ENCODE measurements at regions not wholly inside any gene's neighbourhood (a gene's known extent, or its start where the extent isn't known, plus 50 kb on each side); places are given as distances from the start of the nearest gene placed in this dataset.

DNA sequence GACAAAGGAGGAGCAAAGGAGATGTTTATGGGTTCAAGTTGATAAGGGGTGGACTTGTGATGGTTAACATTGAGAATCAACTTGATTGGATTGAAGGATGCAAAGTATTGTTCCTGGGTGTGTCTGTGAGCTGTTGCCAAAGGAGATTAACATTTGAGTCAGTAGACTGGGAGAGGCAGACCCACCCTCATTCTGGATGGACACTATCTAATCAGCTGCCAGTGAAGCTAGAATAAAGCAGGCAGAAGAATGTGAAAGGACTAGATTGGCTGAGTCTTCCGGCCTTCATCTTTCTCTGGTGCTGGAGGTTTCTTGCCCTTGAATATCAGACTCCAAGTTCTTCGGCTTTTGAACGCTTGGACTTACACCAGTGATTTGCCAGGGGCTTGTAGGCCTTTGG is 98.7 kb upstream of the DAB1 start:
- DNase-seq: peak; percentile 1

- DNase-seq: no peak
Observed at GRCh38 chr1:57520743-57521515, 97.1 kb upstream of the DAB1 start.

- DNase-seq: peak; percentile 3
Observed at GRCh38 chr1:57518496-57518895, 94.6 kb upstream of the DAB1 start.

DNA sequence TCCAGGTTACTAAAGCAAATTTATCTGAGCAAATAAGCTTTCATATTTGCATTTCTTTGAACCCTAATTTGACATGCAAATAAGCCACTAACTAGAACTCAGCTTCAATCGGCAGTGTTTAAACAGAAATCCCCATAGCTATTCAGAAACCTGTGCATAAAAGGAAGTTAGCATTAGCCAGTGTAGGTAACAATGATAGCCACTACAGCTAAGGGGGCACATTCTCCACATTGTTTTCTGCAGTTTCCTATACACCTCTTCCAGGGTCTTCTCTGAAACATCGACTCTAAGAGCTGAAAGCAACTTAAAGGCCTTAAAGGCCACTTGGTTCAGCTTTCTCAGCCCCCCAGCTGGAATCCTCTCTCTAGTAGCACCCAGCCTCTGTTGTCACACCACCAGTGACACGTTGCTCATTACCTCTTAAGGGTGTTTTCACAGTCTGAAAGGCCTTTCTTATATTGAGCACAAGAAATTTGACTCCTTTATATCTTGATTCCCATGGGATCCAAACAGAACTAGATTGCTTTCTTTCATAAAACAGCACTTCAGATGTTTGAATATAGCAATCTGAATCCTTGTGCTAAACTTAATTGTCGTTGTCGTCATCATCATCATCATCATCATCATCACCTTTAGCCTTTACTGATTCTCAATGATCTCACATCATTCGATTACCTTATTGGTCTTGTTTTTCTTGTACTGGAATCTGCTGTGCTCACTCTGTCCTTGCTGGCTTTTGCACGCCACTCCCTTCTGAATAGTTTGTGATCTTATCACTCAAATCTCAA is 93.9 kb upstream of the DAB1 start:
- DNase-seq: no peak

DNA sequence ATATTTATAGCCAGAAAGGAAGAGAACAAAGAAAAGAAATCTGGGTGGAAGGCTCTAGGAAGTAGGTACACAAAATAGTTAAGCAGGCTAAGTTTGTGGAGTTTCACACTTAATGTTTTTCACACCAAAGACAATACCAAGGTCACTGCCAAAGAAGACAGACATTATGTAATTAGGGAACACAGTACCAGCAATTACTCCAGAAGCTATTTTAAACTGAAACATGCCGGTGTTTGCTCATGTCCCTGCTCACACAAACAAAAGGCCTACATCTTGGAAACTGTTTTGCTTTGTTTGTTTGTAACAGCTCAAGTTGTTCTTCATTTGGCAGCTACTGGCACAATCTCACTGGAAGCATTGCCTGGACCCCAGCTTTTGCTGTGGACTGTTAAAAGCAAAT is 88.5 kb upstream of the DAB1 start:
- no peak for DNase-seq

DNA sequence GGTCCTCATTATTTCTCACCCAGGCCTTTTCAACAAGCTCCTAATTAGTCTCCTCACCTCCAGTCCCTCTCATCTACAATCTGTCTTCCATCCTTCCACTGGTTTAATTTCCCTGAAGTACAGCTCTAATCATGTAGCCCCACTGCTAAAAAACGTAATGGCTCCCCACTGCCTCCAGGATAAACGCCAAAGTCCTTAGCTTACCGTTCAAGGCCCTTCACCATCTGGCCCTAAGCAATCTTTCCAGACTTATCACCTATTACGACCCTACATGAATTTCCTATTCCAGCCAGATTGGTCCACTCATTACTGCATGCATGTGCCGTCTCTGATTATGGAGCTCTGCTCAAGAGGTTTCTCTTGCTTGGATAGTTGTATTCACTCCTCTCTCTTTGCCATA is 83.1 kb upstream of the DAB1 start:
- DNase-seq: no peak

DNA sequence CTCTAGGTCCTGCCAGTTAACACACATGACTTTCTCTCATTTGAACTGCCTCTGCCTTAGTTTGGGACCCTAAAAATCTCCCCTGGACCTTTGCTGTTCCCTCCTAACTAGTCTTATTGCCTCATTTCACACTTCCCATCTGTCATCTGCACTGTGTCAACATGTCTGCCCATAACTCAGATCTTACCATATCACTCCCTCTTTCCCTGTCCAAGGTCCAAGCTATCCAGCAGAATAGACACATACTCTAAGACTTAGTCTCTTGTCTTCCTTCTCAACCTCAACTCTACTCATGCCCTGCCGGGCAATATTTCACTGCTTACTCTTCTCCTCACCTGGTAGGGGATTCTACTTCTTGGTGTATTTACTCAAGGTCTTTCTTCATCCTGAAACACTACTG is 79.5 kb upstream of the DAB1 start:
- DNase-seq: no peak

DNA sequence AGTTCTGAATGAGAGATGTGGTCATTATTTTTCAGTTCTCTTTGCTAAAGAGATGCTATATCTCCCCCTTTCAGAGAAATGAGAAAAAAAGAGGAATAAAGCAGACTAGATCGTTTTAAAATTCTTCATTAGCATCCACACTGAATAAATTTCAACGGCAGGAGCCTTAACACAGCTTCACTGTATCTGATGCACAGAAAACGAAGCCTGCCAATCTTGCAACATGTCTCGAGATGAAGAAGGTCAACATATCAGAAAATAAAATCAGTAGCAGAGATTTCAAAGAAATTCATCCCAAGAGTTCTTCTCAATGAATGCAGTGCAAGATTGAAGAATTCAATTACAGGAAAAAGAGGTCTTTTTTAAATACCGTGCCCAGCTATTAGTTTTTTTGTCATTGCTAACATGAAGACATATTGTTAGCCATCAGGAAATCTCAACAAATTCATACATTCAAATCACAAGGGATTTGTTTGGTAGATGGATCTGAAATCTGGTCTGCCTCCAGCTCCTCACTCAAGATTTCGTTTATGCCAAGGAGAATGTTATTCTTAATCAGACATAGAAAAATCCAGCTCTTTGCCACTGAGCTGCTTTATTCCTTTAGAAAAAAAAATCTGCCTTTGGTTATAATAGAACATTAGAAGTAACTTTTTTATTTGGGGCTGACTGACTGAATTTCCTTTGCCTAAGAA is 76.4 kb upstream of the DAB1 start:
- DNase-seq: no peak

DNA sequence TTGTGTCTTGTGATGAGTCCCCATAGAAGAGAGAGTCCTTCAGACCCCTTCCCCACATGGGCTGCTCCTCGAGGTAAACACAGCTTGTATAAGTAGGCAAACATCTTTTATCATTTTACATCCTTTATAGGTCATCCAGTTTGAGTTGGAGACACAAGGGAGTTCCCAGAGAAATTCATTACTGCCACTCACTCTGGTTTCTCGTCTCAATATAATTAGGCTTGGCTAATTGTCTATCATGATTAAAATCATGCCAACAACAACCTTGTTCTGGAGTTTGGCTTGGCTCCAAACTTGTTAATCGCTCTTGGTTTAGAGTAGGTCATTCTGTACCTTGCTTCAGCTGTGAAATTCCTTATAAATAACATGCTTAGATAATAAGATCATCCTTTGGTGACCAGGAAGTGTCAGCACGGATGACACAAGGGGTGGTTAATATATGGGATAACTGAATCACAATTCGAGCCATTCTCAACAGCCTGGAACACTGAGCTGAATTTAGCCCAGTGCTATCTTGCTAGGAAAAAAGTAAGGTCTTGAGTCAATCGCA is 70.7 kb upstream of the DAB1 start:
- no peak for DNase-seq

GRCh38 chr1:57492586-57493226 is 68.8 kb upstream of the DAB1 start:
- DNase-seq: no peak

GRCh38 chr1:57489358-57490036 is 65.6 kb upstream of the DAB1 start:
- DNase-seq: no peak

DNA sequence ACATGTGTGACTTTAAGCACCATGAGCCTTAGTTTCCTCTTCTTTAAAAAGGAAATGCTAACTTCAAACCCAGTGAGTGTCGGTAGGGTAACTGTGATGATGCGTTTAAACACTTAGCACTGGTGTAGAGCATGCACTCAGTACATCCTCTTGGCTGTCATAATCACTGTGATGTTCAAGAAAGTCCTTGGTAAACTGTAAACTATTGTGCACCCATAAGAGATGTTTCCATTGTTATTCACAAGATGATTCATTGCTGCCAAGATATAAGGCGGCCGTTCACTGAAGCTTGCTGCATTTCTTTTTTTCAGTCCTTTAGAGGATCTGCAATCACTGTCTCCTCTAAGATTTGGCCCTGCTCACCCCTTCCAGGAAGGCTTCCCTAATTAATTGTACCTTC is 61.8 kb upstream of the DAB1 start:
- no peak for DNase-seq

GRCh38 chr1:57483954-57484353 is 60.1 kb upstream of the DAB1 start:
- DNase-seq: no peak

DNA sequence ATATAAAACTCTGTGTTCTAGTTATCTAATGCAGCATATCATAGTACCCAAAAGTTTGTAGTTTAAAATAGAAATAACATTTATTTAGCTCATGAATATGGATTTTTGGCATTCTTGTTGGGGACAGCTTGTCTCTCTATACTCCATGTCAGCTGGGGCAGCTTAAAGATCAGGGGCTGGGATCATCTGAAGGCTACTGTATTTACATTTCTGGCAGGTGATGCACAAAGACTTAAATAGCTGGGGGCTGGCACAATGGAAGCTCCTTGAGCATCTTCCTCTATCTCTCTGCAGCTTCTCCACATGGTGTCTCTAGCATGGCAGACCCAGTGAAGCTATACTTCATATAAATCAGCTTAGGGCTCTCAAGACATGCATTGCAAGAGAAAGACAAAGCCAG is 55.6 kb upstream of the DAB1 start:
- DNase-seq: no peak

DNA sequence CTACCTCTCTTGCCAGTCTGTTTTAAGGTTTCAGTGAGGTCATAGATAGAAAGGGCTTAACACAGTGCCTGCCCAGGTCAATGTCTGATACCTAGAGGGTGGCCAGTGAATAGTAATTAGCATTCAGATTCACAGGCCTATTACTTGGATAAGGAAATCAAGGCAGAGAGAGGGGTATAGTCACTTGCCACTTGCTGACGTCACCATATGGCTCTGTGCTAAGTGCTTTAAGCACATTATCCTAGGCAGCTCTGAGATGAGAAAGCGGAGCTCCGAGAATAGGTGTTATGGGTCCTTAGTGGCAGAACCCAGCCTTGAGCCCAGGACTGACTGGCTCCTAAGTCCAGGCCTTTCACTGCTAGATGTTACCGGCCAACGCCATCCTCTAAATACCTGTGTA is 51.5 kb upstream of the DAB1 start:
- no peak for DNase-seq

GRCh38 chr1:57474137-57474750 is 50.4 kb upstream of the DAB1 start:
- no peak for DNase-seq

Measured in hematopoietic multipotent progenitor cell treated with erythropoietin and hydrocortisone succinate and interleukin-3 and kit ligand, for 8 days (in vitro differentiated cells).